GM12864 (cell line): ENCODE measurements at regions not wholly inside any gene's neighbourhood (a gene's known extent, or its start where the extent isn't known, plus 50 kb on each side); places are given as distances from the start of the nearest gene placed in this dataset.

ENCODE experiments used
- DNase-seq: peaks from one replicate; pipeline ENCODE4 v3.0.0-alpha.2; 2011; ENCODE audit warnings: low read depth
- H3K4me3 ChIP-seq: 2 replicates; pipeline ENCODE4 v1.5.1; 2011; ENCODE audit warnings: mild to moderate bottlenecking, low read depth, low read length, control low read depth
- TF ChIP-seq, protein P1 (sequence below): IDR thresholded peaks from 2 replicates; pipeline ENCODE4 v1.5.1; 2011; ENCODE audit warnings: low read depth, mild to moderate bottlenecking, moderate library complexity, low read length, control low read depth, inconsistent platforms; ENCODE audit errors: missing control alignments

DNA sequence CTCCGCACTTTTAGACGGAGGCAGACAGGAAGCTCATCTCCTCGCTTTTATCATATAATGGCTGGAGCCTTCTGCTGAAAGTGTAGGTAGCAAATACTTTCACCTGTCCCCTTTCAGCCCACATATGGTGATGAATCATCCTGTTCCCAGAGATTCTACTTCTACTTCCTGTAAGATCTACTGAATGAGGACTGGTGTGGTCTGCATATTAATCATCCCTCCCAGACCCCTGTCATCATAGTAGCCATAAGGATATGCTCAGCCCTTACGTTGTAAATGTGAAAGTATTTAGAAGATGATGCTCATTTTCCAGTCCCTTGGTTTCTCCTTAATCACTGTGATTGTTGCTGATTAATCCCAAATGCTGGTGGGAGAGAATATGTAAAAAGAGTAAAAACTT lies 268.2 kb upstream of the GRIP1 start:
- DNase-seq: no peak

DNA sequence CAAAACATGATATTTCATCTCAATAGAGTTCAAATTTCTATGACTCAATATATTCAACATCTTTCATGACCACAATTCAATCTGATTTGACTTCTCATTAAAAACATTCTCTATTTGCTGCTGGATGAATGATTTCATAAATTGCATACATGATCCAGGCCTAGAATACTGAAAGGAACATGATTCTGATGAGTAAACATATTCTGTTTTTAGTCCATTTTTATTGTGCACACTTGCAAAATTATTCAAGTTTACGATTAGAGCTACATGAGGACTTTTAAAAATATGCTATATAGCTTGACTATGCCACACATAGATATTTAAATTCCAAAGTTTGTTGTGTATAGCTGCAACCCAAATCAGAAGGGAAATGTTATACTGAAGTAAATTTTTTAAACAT lies 273.8 kb upstream of the GRIP1 start:
- TF ChIP-seq, protein P1, sequence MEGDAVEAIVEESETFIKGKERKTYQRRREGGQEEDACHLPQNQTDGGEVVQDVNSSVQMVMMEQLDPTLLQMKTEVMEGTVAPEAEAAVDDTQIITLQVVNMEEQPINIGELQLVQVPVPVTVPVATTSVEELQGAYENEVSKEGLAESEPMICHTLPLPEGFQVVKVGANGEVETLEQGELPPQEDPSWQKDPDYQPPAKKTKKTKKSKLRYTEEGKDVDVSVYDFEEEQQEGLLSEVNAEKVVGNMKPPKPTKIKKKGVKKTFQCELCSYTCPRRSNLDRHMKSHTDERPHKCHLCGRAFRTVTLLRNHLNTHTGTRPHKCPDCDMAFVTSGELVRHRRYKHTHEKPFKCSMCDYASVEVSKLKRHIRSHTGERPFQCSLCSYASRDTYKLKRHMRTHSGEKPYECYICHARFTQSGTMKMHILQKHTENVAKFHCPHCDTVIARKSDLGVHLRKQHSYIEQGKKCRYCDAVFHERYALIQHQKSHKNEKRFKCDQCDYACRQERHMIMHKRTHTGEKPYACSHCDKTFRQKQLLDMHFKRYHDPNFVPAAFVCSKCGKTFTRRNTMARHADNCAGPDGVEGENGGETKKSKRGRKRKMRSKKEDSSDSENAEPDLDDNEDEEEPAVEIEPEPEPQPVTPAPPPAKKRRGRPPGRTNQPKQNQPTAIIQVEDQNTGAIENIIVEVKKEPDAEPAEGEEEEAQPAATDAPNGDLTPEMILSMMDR: no peak
- no peak overlapping the region for H3K4me3 ChIP-seq
- DNase-seq: no peak

More for the DNA sequence above, 268.2 kb upstream of the GRIP1 start:
- TF ChIP-seq, protein P1: no peak
- no peak overlapping the region for H3K4me3 ChIP-seq

DNA sequence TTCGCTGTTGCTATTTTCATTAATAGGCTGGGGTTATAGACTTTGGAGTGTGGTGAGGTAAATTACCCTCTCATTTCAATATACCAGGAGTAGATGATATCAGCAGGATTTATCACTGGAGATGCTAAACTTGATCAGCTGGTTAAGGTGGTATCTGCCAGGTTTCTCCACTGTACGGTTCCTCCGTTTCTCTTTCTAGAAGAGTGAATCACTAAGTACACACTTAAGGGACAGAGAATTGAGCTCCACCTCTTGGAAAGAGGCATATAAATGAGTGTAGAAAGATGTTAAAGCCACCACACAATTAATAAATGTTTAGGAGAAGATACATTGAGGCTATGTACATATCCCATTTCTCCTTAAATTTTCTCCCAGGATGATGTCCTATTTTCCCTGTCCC lies 277.4 kb upstream of the GRIP1 start:
- TF ChIP-seq, protein P1: no peak
- no peak for DNase-seq
- no peak overlapping the region for H3K4me3 ChIP-seq

DNA sequence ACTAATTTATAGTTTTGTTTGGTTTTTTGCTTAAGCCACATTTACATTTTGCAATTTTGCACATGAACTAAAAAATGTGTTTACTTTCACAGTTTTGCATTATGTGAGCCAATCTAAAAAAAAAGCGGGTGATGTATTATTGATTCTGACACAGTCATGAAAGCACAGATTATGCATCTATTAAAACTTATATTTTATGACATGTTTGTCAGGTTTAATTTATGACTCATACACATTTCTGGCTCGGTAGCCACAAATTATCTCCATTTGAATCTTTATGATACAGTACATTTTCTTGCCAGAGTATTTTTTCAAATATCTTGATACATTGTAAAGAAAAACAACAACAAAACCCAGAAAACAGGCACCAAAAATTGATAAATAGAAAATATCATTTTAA lies 280.4 kb upstream of the GRIP1 start:
- TF ChIP-seq, protein P1: no peak
- DNase-seq: no peak
- no peak overlapping the region for H3K4me3 ChIP-seq

DNA sequence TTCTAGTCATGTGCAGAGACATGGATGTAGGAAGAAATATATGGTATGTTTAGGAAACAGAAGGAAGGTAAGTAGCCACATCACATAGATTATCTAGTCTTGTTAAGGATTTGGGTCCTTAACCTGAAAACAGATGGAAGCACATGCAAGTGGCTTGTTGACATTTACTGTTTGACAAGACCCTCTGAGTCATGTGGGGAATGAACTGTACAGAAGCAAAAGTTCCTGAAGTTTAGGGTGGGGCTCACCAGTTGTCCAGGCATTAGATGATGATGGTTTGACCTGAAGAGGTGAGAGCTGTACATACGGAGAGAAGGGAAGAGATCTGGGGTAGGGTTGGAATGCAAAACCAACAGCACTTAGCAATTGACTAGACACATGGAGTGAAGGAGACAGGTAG lies 281.1 kb upstream of the GRIP1 start:
- no peak overlapping the region for H3K4me3 ChIP-seq
- TF ChIP-seq, protein P1: no peak
- no peak for DNase-seq

DNA sequence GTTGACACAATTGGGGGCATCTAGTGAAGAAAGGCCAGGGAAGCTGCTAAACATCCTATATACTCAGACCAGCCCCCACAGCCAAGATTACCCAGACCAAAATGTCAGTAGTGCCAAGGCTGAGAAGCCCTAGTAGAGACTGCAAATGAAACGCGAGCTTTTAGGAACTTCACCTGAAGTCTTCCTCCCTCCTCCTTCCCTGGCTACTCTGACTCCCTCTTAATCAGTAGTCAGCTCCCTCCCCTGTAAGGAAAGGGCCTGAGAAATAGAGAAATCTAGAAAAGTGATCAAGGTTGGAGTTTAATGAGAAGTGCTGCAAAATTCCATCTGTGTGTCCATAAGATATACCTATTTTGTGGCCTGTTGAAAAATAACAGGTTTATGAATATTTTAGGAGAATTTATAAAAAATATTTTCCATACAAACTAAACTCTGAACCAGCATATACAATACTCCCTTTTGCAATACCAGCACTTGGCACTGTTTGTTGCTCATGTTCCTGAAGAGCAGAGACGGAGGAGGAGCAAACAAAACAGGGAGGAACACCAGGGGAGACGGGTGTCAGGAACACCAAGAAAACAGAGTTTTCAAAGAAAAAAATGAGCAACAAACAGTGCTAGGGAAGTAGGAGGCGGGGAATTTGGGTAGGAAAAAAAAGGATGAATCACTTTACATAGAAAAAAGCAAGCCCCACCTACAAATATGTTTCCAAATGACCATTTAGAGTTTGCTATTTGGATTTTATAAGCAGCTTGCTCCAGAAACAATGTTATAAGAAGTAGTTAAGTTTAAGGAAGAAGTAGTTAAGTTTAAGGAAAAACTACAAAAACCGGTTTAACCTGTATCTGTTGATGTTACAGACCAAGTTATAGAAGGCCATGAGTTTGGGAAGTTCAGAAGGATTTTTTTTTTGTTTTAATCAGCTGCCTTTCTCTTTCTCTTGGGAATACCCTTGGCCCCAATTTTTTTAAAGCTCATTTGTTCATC lies 282.1 kb upstream of the GRIP1 start:
- no peak for DNase-seq
- TF ChIP-seq, protein P1: no peak
- no peak overlapping the region for H3K4me3 ChIP-seq
